ENCODE measurements at regions not wholly inside any gene's neighbourhood (a gene's known extent, or its start where the extent isn't known, plus 50 kb on each side); places are given as distances from the start of the nearest gene placed in this dataset.

- Mint-ChIP-seq H3K36me3 (ENCODE audit: insufficient read depth in 2 of 2) (no peaks in the 10 kb centered on the region), H3K4me3 (no peak overlapping the region), H3K4me1 (ENCODE audit: low read depth) (no peaks in the 10 kb centered on the region), H3K27me3 (ENCODE audit: low read depth) (no peaks in the 10 kb centered on the region), H3K9me3 (no peaks in the 10 kb centered on the region), H3K27ac (no peak overlapping the region)
- no peak for DNase-seq
- no peak for ATAC-seq (replicated peaks in 1 of 2)
Observed at GRCh38 chr15:70200511-70201424, 103.1 kb upstream of the TLE3 start.

GRCh38 chr15:70199540-70200410 is 102.1 kb upstream of the TLE3 start:
- ATAC-seq (replicated peaks in 1 of 2), result no peak
- Mint-ChIP-seq H3K27me3 (ENCODE audit: low read depth) (no peaks in the 10 kb centered on the region), H3K4me1 (ENCODE audit: low read depth) (no peaks in the 10 kb centered on the region), H3K4me3 (no peak overlapping the region), H3K36me3 (ENCODE audit: insufficient read depth in 2 of 2) (no peaks in the 10 kb centered on the region), H3K9me3 (no peaks in the 10 kb centered on the region), H3K27ac (no peak overlapping the region)
- DNase-seq, result no peak

DNA sequence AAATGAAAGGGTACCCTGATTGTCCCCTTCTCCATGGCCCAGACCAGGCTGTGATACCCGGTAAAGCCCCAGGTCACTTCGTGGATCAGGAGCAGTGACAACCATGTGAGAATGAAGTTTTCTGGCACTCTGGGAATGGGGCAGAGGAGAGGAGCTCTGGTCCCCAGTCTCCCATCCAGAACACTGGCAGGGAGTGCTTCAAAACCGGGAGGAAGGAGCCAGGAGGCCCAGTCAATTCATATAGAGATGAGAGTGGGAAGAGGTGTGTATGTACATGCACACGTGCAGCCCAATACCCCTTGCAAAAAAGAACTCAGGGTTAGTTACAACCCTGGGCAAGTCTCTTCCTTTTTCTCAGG is 101.4 kb upstream of the TLE3 start:
- H3K36me3 Mint-ChIP-seq (ENCODE audit: insufficient read depth in 2 of 2), result no peaks in the 10 kb centered on the region
- no peak overlapping the region for H3K4me3 Mint-ChIP-seq
- H3K4me1 Mint-ChIP-seq (ENCODE audit: low read depth), result no peaks in the 10 kb centered on the region
- no peaks in the 10 kb centered on the region for H3K9me3 Mint-ChIP-seq
- no peak overlapping the region for H3K27ac Mint-ChIP-seq
- ATAC-seq (replicated peaks in 1 of 2) (no peak), DNase-seq (no peak)
- no peaks in the 10 kb centered on the region for H3K27me3 Mint-ChIP-seq (ENCODE audit: low read depth)

- Mint-ChIP-seq H3K4me1 (ENCODE audit: low read depth) (no peaks in the 10 kb centered on the region), H3K36me3 (ENCODE audit: insufficient read depth in 2 of 2) (no peaks in the 10 kb centered on the region), H3K9me3 (no peaks in the 10 kb centered on the region), H3K27ac (no peak overlapping the region), H3K4me3 (no peak overlapping the region), H3K27me3 (ENCODE audit: low read depth) (no peaks in the 10 kb centered on the region)
- ATAC-seq (replicated peaks in 1 of 2), result no peak
- no peak for DNase-seq
Observed at GRCh38 chr15:70198441-70199123, 100.9 kb upstream of the TLE3 start.

DNA sequence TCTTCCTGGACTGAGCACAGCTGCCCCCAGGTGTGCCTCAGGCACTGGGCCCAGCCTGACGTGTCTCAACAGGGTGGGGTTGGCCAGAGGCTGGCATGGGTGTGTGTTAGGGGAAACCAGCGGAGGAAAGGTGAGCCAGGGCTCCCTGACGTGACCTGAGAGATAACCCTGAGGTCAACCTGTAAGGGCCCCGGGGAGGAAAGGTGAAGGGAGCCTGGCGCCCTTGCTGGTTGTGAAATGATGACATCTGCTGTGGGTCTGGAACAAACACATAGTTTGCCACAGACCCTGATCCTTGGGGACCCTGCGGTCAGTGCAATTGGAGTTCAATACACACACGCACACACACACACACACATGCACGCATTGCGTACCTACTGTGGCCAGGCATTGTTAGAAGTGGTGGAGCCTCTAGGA is 100.2 kb upstream of the TLE3 start:
- Mint-ChIP-seq H3K9me3 (no peaks in the 10 kb centered on the region), H3K27ac (no peak overlapping the region), H3K4me1 (ENCODE audit: low read depth) (no peaks in the 10 kb centered on the region), H3K36me3 (ENCODE audit: insufficient read depth in 2 of 2) (no peaks in the 10 kb centered on the region), H3K4me3 (no peak overlapping the region), H3K27me3 (ENCODE audit: low read depth) (no peaks in the 10 kb centered on the region)
- ATAC-seq (replicated peaks in 1 of 2) (no peak), DNase-seq (no peak)

- no peak overlapping the region for H3K27ac Mint-ChIP-seq
- H3K9me3 Mint-ChIP-seq, result no peaks in the 10 kb centered on the region
- H3K4me3 Mint-ChIP-seq, result no peak overlapping the region
- H3K36me3 Mint-ChIP-seq (ENCODE audit: insufficient read depth in 2 of 2), result no peaks in the 10 kb centered on the region
- no peaks in the 10 kb centered on the region for H3K4me1 Mint-ChIP-seq (ENCODE audit: low read depth)
- ATAC-seq (replicated peaks in 1 of 2), result no peak
- no peak for DNase-seq
- H3K27me3 Mint-ChIP-seq (ENCODE audit: low read depth), result no peaks in the 10 kb centered on the region
Observed at GRCh38 chr15:70197318-70197944, 99.7 kb upstream of the TLE3 start.

DNA sequence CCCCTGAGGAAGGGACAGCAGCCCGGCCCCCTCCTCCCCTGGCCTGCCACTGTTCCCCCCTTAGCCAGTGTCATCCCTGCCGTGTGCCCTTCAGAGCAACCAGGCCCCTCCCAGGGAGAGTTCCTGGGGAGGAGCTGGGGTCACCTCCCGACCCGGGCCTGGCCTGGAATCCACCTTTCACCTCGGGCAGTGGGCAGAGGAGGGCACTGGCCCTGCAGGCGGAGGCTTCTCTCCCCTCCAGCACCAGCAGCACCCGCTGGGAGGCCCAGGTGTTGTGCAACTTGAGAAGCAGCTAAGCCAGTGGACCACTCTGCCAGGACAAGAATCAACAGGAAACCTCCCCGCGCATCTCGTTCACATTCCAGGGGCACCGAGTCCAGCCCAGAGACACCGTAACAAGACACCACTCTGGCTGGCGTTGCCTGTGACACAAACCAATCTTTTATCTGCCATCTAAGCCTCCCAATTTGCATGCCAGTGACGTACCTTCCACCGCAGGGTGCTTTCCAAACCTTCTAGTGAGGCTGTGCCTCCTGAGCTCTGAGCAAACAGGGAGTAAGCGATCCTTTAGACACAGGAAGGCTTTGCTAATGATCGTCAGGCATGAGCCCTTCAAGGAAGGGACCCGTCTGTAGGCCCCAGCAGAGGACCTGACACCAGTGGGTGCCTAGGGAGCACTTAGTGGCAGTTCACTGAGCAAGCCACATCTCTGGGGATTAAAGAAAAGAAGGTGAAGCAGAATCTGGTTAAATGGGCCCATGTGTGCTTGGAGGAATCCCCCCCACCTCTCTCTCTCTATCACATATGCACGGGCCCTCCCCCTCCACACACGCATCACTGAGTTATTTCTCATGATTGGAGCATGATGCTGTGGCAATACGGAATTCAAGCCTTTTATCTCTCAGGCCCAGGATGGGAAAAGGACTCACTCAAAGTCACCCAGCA is 98.9 kb upstream of the TLE3 start:
- Mint-ChIP-seq H3K9me3 (peaks cover 3% of the 10 kb centered on the region in 2 donors), H3K4me1 (ENCODE audit: low read depth) (no peaks in the 10 kb centered on the region), H3K27me3 (ENCODE audit: low read depth) (no peaks in the 10 kb centered on the region), H3K27ac (no peak overlapping the region), H3K36me3 (ENCODE audit: insufficient read depth in 2 of 2) (peaks cover 0 to 2% of the 10 kb centered on the region in 2 donors), H3K4me3 (peak overlapping the region in 1 of 2 donors; percentile 44)
- DNase-seq, result peak; percentile 32 to 62
- ATAC-seq (replicated peaks in 1 of 2), result peak; percentile 87 to 97

- ATAC-seq (replicated peaks in 1 of 2), result no peak
- peaks cover 3% of the 10 kb centered on the region in 2 donors for H3K9me3 Mint-ChIP-seq
- no peaks in the 10 kb centered on the region for H3K4me1 Mint-ChIP-seq (ENCODE audit: low read depth)
Observed at GRCh38 chr15:70195587-70196305, 98.0 kb upstream of the TLE3 start.

DNA sequence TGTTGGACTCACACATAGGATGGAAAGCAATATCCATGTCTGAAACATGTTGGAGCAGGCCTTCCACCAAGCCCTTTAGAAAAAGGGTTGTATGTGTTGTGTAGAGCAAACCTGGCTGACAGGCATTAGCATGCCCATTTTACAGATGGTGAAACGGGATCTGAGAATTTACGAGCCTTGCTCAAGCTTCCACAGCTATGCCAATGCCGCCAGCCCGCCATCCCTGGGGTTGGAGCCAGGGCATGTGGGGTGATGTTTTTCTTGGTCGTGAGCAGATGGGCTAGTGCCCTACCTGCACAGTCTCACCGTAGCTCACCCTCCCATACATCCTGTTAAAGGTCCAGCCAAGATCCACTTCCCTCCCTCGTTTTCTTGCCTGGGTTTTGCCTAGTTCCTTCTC is 97.5 kb upstream of the TLE3 start:
- no peaks in the 10 kb centered on the region for H3K27me3 Mint-ChIP-seq (ENCODE audit: low read depth)
- H3K4me1 Mint-ChIP-seq (ENCODE audit: low read depth), result no peaks in the 10 kb centered on the region
- peaks cover 3% of the 10 kb centered on the region in 2 donors for H3K9me3 Mint-ChIP-seq

More at GRCh38 chr15:70195587-70196305, 98.0 kb upstream of the TLE3 start:
- Mint-ChIP-seq H3K27ac (no peak overlapping the region), H3K36me3 (ENCODE audit: insufficient read depth in 2 of 2) (peaks cover 0 to 2% of the 10 kb centered on the region in 2 donors), H3K4me3 (no peak overlapping the region), H3K27me3 (ENCODE audit: low read depth) (no peaks in the 10 kb centered on the region)
- DNase-seq, result no peak

GRCh38 chr15:70194266-70194665 is 96.5 kb upstream of the TLE3 start:
- Mint-ChIP-seq H3K27me3 (ENCODE audit: low read depth) (no peaks in the 10 kb centered on the region), H3K27ac (no peak overlapping the region), H3K4me3 (no peak overlapping the region), H3K9me3 (peaks cover 3% of the 10 kb centered on the region in 2 donors), H3K36me3 (ENCODE audit: insufficient read depth in 2 of 2) (peaks cover 0 to 2% of the 10 kb centered on the region in 2 donors), H3K4me1 (ENCODE audit: low read depth) (no peaks in the 10 kb centered on the region)
- DNase-seq (no peak), ATAC-seq (replicated peaks in 1 of 2) (no peak)

More for the DNA sequence above, 97.5 kb upstream of the TLE3 start:
- DNase-seq (no peak), ATAC-seq (replicated peaks in 1 of 2) (no peak)
- Mint-ChIP-seq H3K4me3 (no peak overlapping the region), H3K36me3 (ENCODE audit: insufficient read depth in 2 of 2) (peaks cover 0 to 2% of the 10 kb centered on the region in 2 donors), H3K27ac (no peak overlapping the region)

GRCh38 chr15:70193734-70194133 is 96.0 kb upstream of the TLE3 start:
- ATAC-seq (replicated peaks in 1 of 2) (no peak), DNase-seq (no peak)
- Mint-ChIP-seq H3K27me3 (ENCODE audit: low read depth) (no peaks in the 10 kb centered on the region), H3K27ac (no peak overlapping the region), H3K4me1 (ENCODE audit: low read depth) (no peaks in the 10 kb centered on the region), H3K36me3 (ENCODE audit: insufficient read depth in 2 of 2) (peaks cover 0 to 2% of the 10 kb centered on the region in 2 donors), H3K4me3 (no peak overlapping the region), H3K9me3 (peaks cover 3% of the 10 kb centered on the region in 2 donors)

Measured in activated T-cell treated with anti-CD3 and anti-CD28 coated beads, Interleukin-2, amount 50 U/mL, for 72 hours (primary cell).